ENCODE measurements at regions not wholly inside any gene's neighbourhood (a gene's known extent, or its start where the extent isn't known, plus 50 kb on each side); places are given as distances from the start of the nearest gene placed in this dataset.

GRCh38 chr15:39376371-39376909, 204.4 kb upstream of the THBS1 start:
- no peaks in the 10 kb centered on the region; the same call in 1 of the 2 replicates for H4K20me1 ChIP-seq (ENCODE audit: insufficient read depth, low read length)
- no peaks in the 10 kb centered on the region for H3K79me2 ChIP-seq (ENCODE audit: insufficient read depth, low read depth, low read length)
- no peaks in the 10 kb centered on the region for H3K36me3 ChIP-seq (ENCODE audit: insufficient read depth, low read length)
- DNase-seq (ENCODE audit: low spot score), result no peak
- no peak overlapping the region for H3K4me2 ChIP-seq (ENCODE audit: low read length)
- H3K4me1 ChIP-seq (ENCODE audit: insufficient read depth, low read length, poor library complexity, severe bottlenecking), result no peaks in the 10 kb centered on the region
- POLR2A ChIA-PET, result interaction anchor here (0.7 kb wide), 1 partner anchor 621 kb away, joined by 3 read pairs; no protein-coding TSS in a partner anchor
- TF ChIP-seq CTCF (conservative IDR thresholded peaks at IDR 0.05; ENCODE audit: low read length) (no peak), EZH2phosphoT487 (IDR thresholded peaks at IDR 0.05; ENCODE audit: borderline replicate concordance, low read depth, low read length) (no peak)
- H3K9me2 ChIP-seq (ENCODE audit: insufficient read depth, low read length), result no peaks in the 10 kb centered on the region
- no peak overlapping the region for H3K27ac ChIP-seq (ENCODE audit: low read depth, low read length, poor library complexity, severe bottlenecking)
- intact Hi-C loops (cut with micrococcal nuclease; ENCODE audit: unreplicated experiment), result no loop called here
- CTCF ChIA-PET (ENCODE audit: unreplicated experiment), result no interaction called here
- BruUV-seq (replicated peaks), result no TSS peak
- no peak overlapping the region for H3K4me3 ChIP-seq (ENCODE audit: low read depth, low read length, poor library complexity, severe bottlenecking)
- no peaks in the 10 kb centered on the region for H3K9me3 ChIP-seq (ENCODE audit: low read length)
- no peak overlapping the region for H2AFZ ChIP-seq (ENCODE audit: low read length)

GRCh38 chr15:39381517-39381916, 199.4 kb upstream of the THBS1 start:
- CTCF ChIA-PET (ENCODE audit: unreplicated experiment), result no interaction called here
- intact Hi-C loops (cut with micrococcal nuclease; ENCODE audit: unreplicated experiment), result no loop called here
- H3K9me2 ChIP-seq (ENCODE audit: insufficient read depth, low read length), result no peaks in the 10 kb centered on the region
- no peak overlapping the region for H3K4me3 ChIP-seq (ENCODE audit: low read depth, low read length, poor library complexity, severe bottlenecking)
- POLR2A ChIA-PET, result interaction anchor here (1.0 kb wide), 1 partner anchor 373 kb away, joined by 3 read pairs; no protein-coding TSS in a partner anchor
- no peak overlapping the region for H3K4me2 ChIP-seq (ENCODE audit: low read length)
- no TSS peak for BruUV-seq (replicated peaks)
- H3K4me1 ChIP-seq (ENCODE audit: insufficient read depth, low read length, poor library complexity, severe bottlenecking), result no peaks in the 10 kb centered on the region
- no peak overlapping the region for H2AFZ ChIP-seq (ENCODE audit: low read length)
- no peak overlapping the region for H3K27ac ChIP-seq (ENCODE audit: low read depth, low read length, poor library complexity, severe bottlenecking)
- no peak for DNase-seq (ENCODE audit: low spot score)
- TF ChIP-seq EZH2phosphoT487 (IDR thresholded peaks at IDR 0.05; ENCODE audit: borderline replicate concordance, low read depth, low read length) (no peak), CTCF (conservative IDR thresholded peaks at IDR 0.05; ENCODE audit: low read length) (no peak)
- H4K20me1 ChIP-seq (ENCODE audit: insufficient read depth, low read length), result no peaks in the 10 kb centered on the region
- no peaks in the 10 kb centered on the region for H3K9me3 ChIP-seq (ENCODE audit: low read length)
- no peaks in the 10 kb centered on the region for H3K36me3 ChIP-seq (ENCODE audit: insufficient read depth, low read length)
- H3K79me2 ChIP-seq (ENCODE audit: insufficient read depth, low read depth, low read length), result no peaks in the 10 kb centered on the region

GRCh38 chr15:39388118-39388517, 192.8 kb upstream of the THBS1 start:
- no peak for DNase-seq (ENCODE audit: low spot score)
- CTCF ChIA-PET (ENCODE audit: unreplicated experiment), result no interaction called here
- intact Hi-C loops (cut with micrococcal nuclease; ENCODE audit: unreplicated experiment), result no loop called here

More at GRCh38 chr15:39388118-39388517, 192.8 kb upstream of the THBS1 start:
- Histone ChIP-seq H3K79me2 (ENCODE audit: insufficient read depth, low read depth, low read length) (no peaks in the 10 kb centered on the region), H3K4me3 (ENCODE audit: low read depth, low read length, poor library complexity, severe bottlenecking) (no peak overlapping the region), H3K4me2 (ENCODE audit: low read length) (no peak overlapping the region), H3K9me3 (ENCODE audit: low read length) (no peaks in the 10 kb centered on the region), H2AFZ (ENCODE audit: low read length) (no peak overlapping the region), H4K20me1 (ENCODE audit: insufficient read depth, low read length) (no peaks in the 10 kb centered on the region), H3K4me1 (ENCODE audit: insufficient read depth, low read length, poor library complexity, severe bottlenecking) (no peaks in the 10 kb centered on the region), H3K27ac (ENCODE audit: low read depth, low read length, poor library complexity, severe bottlenecking) (no peak overlapping the region), H3K36me3 (ENCODE audit: insufficient read depth, low read length) (no peaks in the 10 kb centered on the region), H3K9me2 (ENCODE audit: insufficient read depth, low read length) (no peaks in the 10 kb centered on the region)
- no peak for TF ChIP-seq EZH2phosphoT487 (IDR thresholded peaks at IDR 0.05; ENCODE audit: borderline replicate concordance, low read depth, low read length)
- no peak for TF ChIP-seq CTCF (conservative IDR thresholded peaks at IDR 0.05; ENCODE audit: low read length)
- no TSS peak for BruUV-seq (replicated peaks)
- POLR2A ChIA-PET, result interaction anchor here (1.1 kb wide), 1 partner anchor 10 kb away, joined by 7 read pairs; no protein-coding TSS in a partner anchor

All from OCI-LY7 (cell line).